Upper lobe of left lung (tissue), 4 donors: ENCODE measurements at regions not wholly inside any gene's neighbourhood (a gene's known extent, or its start where the extent isn't known, plus 50 kb on each side); places are given as distances from the start of the nearest gene placed in this dataset.

Experiments used
- CTCF ChIP-seq, 6 experiments: fragments of 450-650 bp in 4 of 6; fragments of 200-600 bp in 2 of 6; sonication (generic) in 2 of 6; IDR thresholded peaks; one replicate each; pipeline ENCODE4 v1.5.1; 2016 to 2019; ENCODE audit warnings: antibody characterized with exemption in 6 of 6
- EP300 ChIP-seq, 4 donors: sonication (generic); formaldehyde crosslinking; IDR thresholded peaks; one replicate each; pipeline ENCODE4 v1.5.1; 2017; ENCODE audit warnings: antibody characterized with exemption in 4 of 4, control low read depth in 2 of 4
- POLR2A ChIP-seq, 4 donors: fragments of 450-650 bp; IDR thresholded peaks; one replicate each; pipeline ENCODE4 v1.5.1; 2016 to 2017; ENCODE audit warnings: antibody characterized with exemption in 4 of 4, mild to moderate bottlenecking in 2 of 4
- POLR2AphosphoS5 ChIP-seq, 2 donors: sonication (generic); formaldehyde crosslinking; IDR thresholded peaks; one replicate each; pipeline ENCODE4 v1.5.1; 2017; ENCODE audit warnings: antibody characterized with exemption in 2 of 2

- TF ChIP-seq POLR2A (IDR thresholded peaks at IDR 0.05): no peak
- no peak for TF ChIP-seq CTCF (IDR thresholded peaks at IDR 0.05)
- TF ChIP-seq POLR2AphosphoS5 (IDR thresholded peaks at IDR 0.05): no peak
- no peak for TF ChIP-seq EP300 (IDR thresholded peaks at IDR 0.05)
Measured at GRCh38 chr3:191030929-191031328, 168.1 kb upstream of the OSTN start.
